LNCaP clone FGC (cell line): ENCODE measurements at regions not wholly inside any gene's neighbourhood (a gene's known extent, or its start where the extent isn't known, plus 50 kb on each side); places are given as distances from the start of the nearest gene placed in this dataset.
"Not testable (repeated sequence)": the region's sequence is repeated elsewhere in the genome, so short reads cannot be mapped to it uniquely, and the experiment has no call there.

Experiments used
- DNase-seq: peaks from one replicate; pipeline ENCODE4 v3.0.0-alpha.2; 2011; ENCODE audit warnings: low read depth
- H3K4me3 ChIP-seq: 2 replicates; pipeline ENCODE4 v1.5.1; 2011; ENCODE audit warnings: mild to moderate bottlenecking, low read depth, low read length, control low read depth
- TF ChIP-seq, protein P1 (sequence below): IDR thresholded peaks from 2 replicates; pipeline ENCODE4 v1.5.1; 2012; ENCODE audit warnings: mild to moderate bottlenecking; ENCODE audit not compliant: control insufficient read depth, insufficient read depth; ENCODE audit errors: extremely low read depth

DNA sequence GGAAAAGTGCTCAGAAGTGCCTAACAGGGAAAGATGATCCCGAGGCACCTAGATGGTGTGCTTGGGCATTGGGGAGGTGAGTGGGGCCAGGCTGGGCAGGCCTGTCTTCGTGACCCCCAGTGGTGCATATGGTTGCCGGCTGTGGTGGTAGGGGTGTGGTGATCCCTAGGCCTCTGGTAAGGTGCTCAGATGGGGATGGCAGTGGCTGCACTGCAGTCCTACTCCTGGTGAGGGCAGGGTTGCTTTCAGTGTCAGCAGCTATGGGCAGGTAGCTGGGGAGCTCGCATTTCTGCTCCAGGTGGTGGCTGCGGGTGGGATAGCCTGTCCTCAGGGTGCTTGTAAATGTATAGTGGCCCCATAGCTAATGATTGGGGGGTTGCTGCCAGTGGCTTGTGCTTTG, 154.0 kb downstream of the RAMP3 start:
- H3K4me3 ChIP-seq, result no peak overlapping the region
- TF ChIP-seq, protein P1, sequence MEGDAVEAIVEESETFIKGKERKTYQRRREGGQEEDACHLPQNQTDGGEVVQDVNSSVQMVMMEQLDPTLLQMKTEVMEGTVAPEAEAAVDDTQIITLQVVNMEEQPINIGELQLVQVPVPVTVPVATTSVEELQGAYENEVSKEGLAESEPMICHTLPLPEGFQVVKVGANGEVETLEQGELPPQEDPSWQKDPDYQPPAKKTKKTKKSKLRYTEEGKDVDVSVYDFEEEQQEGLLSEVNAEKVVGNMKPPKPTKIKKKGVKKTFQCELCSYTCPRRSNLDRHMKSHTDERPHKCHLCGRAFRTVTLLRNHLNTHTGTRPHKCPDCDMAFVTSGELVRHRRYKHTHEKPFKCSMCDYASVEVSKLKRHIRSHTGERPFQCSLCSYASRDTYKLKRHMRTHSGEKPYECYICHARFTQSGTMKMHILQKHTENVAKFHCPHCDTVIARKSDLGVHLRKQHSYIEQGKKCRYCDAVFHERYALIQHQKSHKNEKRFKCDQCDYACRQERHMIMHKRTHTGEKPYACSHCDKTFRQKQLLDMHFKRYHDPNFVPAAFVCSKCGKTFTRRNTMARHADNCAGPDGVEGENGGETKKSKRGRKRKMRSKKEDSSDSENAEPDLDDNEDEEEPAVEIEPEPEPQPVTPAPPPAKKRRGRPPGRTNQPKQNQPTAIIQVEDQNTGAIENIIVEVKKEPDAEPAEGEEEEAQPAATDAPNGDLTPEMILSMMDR, result no peak
- no peak for DNase-seq

DNA sequence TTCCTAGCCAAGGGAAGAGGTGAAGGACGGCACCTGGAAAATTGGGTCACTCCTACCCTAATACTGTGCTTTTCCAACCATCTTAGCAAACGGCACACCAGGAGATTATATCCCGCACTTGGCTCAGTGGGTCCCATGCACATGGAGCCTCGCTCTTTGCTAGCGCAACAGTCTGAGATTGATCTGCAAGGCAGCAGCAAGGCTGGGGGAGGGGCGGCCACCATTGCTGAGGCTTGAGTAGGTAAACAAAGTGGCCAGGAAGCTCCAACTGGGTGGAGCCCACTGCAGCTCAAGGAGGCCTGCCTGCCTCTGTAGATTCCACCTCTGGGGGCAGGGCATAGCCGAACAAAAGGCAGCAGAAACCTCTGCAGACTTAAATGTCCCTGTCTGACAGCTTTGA, 157.9 kb downstream of the RAMP3 start:
- DNase-seq, H3K4me3 ChIP-seq: not testable (repeated sequence)

DNA sequence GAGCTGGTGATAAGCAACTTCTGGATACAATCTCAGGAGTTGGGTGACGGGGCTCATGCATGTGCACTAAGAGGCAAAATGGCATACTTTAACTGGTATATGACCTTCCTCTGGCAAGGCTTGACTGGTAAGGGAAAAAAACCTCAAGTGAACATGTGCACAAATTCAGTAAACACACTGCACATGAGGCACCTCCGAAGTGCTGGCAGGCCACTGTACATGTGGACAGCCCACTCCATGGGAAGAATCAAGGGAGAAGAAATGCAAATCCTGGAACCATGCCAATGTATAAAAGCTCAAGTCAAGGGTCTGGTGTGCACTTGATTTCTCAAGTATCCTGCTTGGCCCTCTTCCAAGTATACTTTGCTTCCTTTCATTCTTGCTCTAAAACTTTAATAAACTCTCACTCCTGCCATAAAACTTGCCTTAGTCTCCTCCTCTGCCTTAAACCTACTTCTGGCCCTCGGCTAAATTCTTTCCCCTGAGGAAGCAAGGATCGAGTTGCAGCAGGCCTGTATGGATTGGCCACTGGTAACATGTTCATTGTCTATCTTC, 167.2 kb downstream of the RAMP3 start:
- TF ChIP-seq, protein P1, result no peak
- H3K4me3 ChIP-seq, result no peak overlapping the region
- DNase-seq, result no peak

DNA sequence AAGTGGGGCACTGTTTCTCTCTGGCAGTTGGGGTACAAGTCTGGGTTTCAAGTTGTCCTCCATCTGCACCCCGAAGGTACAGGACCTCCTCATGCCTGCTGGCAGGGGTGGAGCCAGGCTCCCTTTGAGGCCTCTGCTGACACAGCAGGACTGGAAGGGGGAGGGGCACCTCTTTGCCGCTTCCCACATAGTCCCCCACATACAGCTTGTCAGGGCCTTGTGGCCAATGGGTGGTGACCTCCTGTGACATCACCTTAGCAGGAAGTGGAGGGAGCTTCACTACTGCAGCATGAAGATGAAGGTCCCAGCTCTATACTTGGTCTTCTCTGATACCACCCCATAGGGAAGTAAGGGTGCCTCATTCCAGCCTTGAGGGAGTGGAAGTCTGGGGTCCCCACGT, 167.8 kb downstream of the RAMP3 start:
- no peak for DNase-seq
- TF ChIP-seq, protein P1, result no peak
- no peak overlapping the region for H3K4me3 ChIP-seq

DNA sequence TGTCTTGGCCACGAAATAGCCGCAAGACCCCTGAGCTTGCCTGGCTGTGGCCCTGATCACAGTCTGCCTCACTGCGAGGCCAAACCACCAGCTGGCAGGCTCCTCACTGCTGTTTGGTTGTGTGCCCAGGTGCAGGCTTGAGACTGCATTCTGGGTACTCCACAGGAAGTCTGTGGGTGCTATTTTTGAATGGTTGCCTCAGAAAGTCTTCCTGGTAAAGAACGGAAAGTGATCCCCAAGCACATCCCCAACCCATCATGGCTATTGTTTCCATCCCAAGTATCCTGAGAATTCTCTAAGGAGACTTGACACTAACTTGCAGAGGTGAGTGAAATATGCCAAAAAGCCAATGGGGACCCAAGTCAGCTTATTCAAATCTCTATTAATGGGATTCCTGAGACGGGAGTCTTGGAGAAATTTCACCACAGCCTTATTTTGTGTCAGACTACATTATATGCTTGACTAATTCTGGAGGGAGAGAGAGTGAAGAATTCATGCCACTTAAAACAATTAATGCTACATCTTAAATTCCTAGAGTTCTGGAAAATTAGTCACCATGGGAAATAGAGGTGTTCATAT, 170.9 kb downstream of the RAMP3 start:
- H3K4me3 ChIP-seq, result no peak overlapping the region
- DNase-seq, result no peak

DNA sequence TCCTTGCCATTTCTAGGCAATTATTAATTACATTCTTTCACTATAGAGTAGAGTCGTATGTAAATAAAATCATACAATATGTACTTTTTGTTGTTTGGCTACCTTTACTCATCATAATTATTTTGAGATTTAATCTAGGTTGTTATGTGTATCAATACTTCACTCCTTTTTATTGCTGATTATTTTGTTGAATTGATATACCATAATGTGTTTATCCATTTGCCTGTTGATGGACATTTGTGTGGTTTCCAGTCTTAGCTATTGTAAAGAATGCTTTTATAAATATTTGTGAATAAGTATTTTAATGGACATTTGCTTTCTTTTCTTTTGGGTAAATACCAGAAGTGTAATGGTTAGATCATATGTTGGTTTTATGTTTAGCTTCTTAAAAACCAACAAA, 174.0 kb downstream of the RAMP3 start:
- no peak for DNase-seq
- H3K4me3 ChIP-seq, result no peak overlapping the region
- TF ChIP-seq, protein P1, result no peak

More for the DNA sequence above, 170.9 kb downstream of the RAMP3 start:
- TF ChIP-seq, protein P1, result no peak

DNA sequence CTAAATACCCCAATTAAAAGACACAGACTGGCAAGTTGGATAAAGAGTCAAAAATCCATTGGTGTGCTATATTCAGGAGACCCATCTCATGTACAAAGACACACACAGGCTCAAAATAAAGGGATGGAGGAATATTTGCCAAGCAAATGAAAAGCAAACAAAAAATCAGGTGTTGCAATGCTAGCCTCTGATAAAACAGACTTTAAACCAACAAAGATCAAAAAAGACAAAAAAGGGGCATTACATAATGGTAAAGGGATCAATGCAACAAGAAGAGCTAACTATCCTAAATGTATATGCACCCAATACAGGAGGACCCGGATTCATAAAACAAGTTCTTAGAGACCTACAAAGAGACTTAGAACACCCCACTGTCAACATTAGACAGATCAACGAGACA, 177.4 kb downstream of the RAMP3 start:
- H3K4me3 ChIP-seq, DNase-seq: not testable (repeated sequence)

DNA sequence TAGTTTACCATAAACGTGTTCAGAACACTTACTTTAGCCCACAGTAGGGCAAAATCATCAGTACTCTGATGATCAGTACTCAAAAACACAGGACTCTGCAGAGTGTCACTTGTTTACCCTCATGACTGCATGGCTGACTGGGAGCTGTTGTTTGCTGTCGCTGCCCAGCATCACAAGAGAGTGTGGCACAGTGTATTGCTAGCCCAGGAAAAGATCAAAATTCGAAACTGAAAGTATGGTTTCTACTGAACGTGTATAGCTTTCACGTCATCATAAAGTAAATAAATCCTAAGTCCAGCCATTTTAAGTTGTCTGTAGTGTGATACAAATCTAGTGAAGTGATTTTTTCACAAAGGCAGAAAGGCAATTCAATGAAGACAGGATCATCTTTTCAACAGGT, 184.6 kb downstream of the RAMP3 start:
- DNase-seq, result no peak
- H3K4me3 ChIP-seq, result no peak overlapping the region

More for the DNA sequence above, 184.6 kb downstream of the RAMP3 start:
- TF ChIP-seq, protein P1, result no peak
